ENCODE measurements at regions not wholly inside any gene's neighbourhood (a gene's known extent, or its start where the extent isn't known, plus 50 kb on each side); places are given as distances from the start of the nearest gene placed in this dataset.

GRCh38 chr9:17993024-17993423, 414.2 kb downstream of the SH3GL2 start:
- Histone ChIP-seq H3K9ac (ENCODE audit: insufficient read depth, low read depth, low read length) (no peak overlapping the region), H3K27me3 (ENCODE audit: control insufficient read depth in 1 of 2, insufficient read depth in 2 of 2, low read length in 2 of 2) (no peaks in the 10 kb centered on the region), H3K4me3 (replicated peaks in 1 of 3; ENCODE audit: insufficient read depth in 1 of 3, low read depth in 2 of 3, low read length in 3 of 3) (no peak overlapping the region), H3K4me2 (ENCODE audit: low read depth, low read length) (no peak overlapping the region), H3K79me2 (ENCODE audit: insufficient read depth, low read length) (no peaks in the 10 kb centered on the region), H3K27ac (ENCODE audit: extremely low read length, insufficient read depth, low read length) (no peak overlapping the region), H3K9me3 (ENCODE audit: low read length) (no peaks in the 10 kb centered on the region), H3K36me3 (replicated peaks in 1 of 2; ENCODE audit: control insufficient read depth in 1 of 2, insufficient read depth in 2 of 2, low read length in 2 of 2) (no peaks in the 10 kb centered on the region), H3K4me1 (ENCODE audit: insufficient read depth, low read length) (no peaks in the 10 kb centered on the region), H2AFZ (ENCODE audit: low read length) (no peak overlapping the region), H4K20me1 (ENCODE audit: insufficient read depth, low read length) (no peaks in the 10 kb centered on the region)
- WGBS (ENCODE audit: low lambda C conversion rate): 4% methylated on average over 1 of the region's 1 CpG
- FAIRE-seq (no peak), ATAC-seq (no peak), DNase-seq (ENCODE audit: low spot score) (no peak)
- CTCF ChIA-PET (ENCODE audit: low intra/inter-chr PET ratio, low total read pairs): no interaction called here
- intact Hi-C loops (cut with micrococcal nuclease; ENCODE audit: unreplicated experiment) (no loop called here), in situ Hi-C loops (cut with HindIII; ENCODE audit: extremely low pct_ligation_motif_present, low pct_unique_long_range_greater_than_20kb) (no loop called here)
- BruUV-seq (replicated peaks): no TSS peak
- POLR2A ChIA-PET: no interaction called here
- TF ChIP-seq ZNF766 (CRISPR knock-in tag; IDR thresholded peaks at IDR 0.05; ENCODE audit: borderline replicate concordance): no peak
- no peak for TF ChIP-seq MBD4 (IDR thresholded peaks at IDR 0.05; ENCODE audit: borderline replicate concordance, low read length)
- TF ChIP-seq GPN1 (CRISPR knock-in tag; IDR thresholded peaks at IDR 0.05; ENCODE audit: borderline replicate concordance): no peak
- TF ChIP-seq HDAC1 (CRISPR knock-in tag; IDR thresholded peaks at IDR 0.05): no peak
- no peak for TF ChIP-seq ZNF749 (CRISPR knock-in tag; IDR thresholded peaks at IDR 0.05; ENCODE audit: borderline replicate concordance)
- no peak for TF ChIP-seq HOXD1 (CRISPR knock-in tag; IDR thresholded peaks at IDR 0.05)
- no peak for TF ChIP-seq NCOA5 (CRISPR knock-in tag; IDR thresholded peaks at IDR 0.05)
- TF ChIP-seq TBX2 (CRISPR knock-in tag; IDR thresholded peaks at IDR 0.05; ENCODE audit: borderline replicate concordance): no peak
- no peak for TF ChIP-seq TMF1 (CRISPR knock-in tag; IDR thresholded peaks at IDR 0.05; ENCODE audit: low read depth)
- TF ChIP-seq FOXA3 (CRISPR knock-in tag; IDR thresholded peaks at IDR 0.05): no peak
- no peak for TF ChIP-seq PHF21A (CRISPR knock-in tag; IDR thresholded peaks at IDR 0.05)
- no peak for TF ChIP-seq NR2F1 (CRISPR knock-in tag; IDR thresholded peaks at IDR 0.05)
- TF ChIP-seq AGO2 (optimal IDR thresholded peaks at IDR 0.05; ENCODE audit: low read depth, low read length): no peak
- TF ChIP-seq, protein P1, sequence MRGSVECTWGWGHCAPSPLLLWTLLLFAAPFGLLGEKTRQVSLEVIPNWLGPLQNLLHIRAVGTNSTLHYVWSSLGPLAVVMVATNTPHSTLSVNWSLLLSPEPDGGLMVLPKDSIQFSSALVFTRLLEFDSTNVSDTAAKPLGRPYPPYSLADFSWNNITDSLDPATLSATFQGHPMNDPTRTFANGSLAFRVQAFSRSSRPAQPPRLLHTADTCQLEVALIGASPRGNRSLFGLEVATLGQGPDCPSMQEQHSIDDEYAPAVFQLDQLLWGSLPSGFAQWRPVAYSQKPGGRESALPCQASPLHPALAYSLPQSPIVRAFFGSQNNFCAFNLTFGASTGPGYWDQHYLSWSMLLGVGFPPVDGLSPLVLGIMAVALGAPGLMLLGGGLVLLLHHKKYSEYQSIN (CRISPR knock-in tag; IDR thresholded peaks at IDR 0.05; ENCODE audit: borderline replicate concordance): no peak
- TF ChIP-seq GPBP1L1 (CRISPR knock-in tag; IDR thresholded peaks at IDR 0.05): no peak
- TF ChIP-seq CAMTA2 (CRISPR knock-in tag; IDR thresholded peaks at IDR 0.05; ENCODE audit: borderline replicate concordance): no peak
- TF ChIP-seq ZNF577 (CRISPR knock-in tag; IDR thresholded peaks at IDR 0.05; ENCODE audit: borderline replicate concordance, low read depth): no peak
- TF ChIP-seq CEBPG (CRISPR knock-in tag; IDR thresholded peaks at IDR 0.05): no peak
- no peak for TF ChIP-seq YEATS2 (CRISPR knock-in tag; IDR thresholded peaks at IDR 0.05; ENCODE audit: borderline replicate concordance)

Measured in HepG2 (cell line).